Urothelium cell line (cell line): ENCODE measurements at regions not wholly inside any gene's neighbourhood (a gene's known extent, or its start where the extent isn't known, plus 50 kb on each side); places are given as distances from the start of the nearest gene placed in this dataset.
"Not testable (repeated sequence)": the region's sequence is repeated elsewhere in the genome, so short reads cannot be mapped to it uniquely, and the experiment has no call there.

Experiments used
- DNase-seq: peaks from one replicate; pipeline ENCODE4 v3.0.0; 2011; ENCODE audit warnings: low spot score, mixed read lengths
- FAIRE-seq: peaks from 2 replicates; lab custom pipeline; 2011; peaks lifted over from hg19 to GRCh38; lab: Jason Lieb, UNC

- no peak for DNase-seq
- FAIRE-seq, result no peak
Observed at GRCh38 chr15:69701198-69701597, 248.6 kb downstream of the RPLP1 start.

- no peak for FAIRE-seq
- no peak for DNase-seq
Observed at GRCh38 chr15:69703532-69704187, 251.0 kb downstream of the RPLP1 start.

GRCh38 chr15:69704229-69704628 is 251.6 kb downstream of the RPLP1 start:
- FAIRE-seq (peak; percentile 35), DNase-seq (no peak)

GRCh38 chr15:69704700-69705099 is 252.1 kb downstream of the RPLP1 start:
- FAIRE-seq (no peak), DNase-seq (no peak)

- no peak for FAIRE-seq
- DNase-seq, result no peak
Observed at GRCh38 chr15:69706353-69707097, 253.9 kb downstream of the RPLP1 start.

GRCh38 chr15:69707241-69707640 is 254.6 kb downstream of the RPLP1 start:
- DNase-seq, FAIRE-seq: not testable (repeated sequence)

- not testable (repeated sequence) for FAIRE-seq, DNase-seq
Observed at GRCh38 chr15:69708436-69709122, 256.0 kb downstream of the RPLP1 start.

GRCh38 chr15:69712991-69713390 is 260.4 kb downstream of the RPLP1 start:
- FAIRE-seq (peak; percentile 46), DNase-seq (no peak)

- FAIRE-seq (peak; percentile 82), DNase-seq (peak; percentile 79)
Observed at GRCh38 chr15:69713726-69714559, 261.3 kb downstream of the RPLP1 start.

GRCh38 chr15:69715210-69715609 is 262.6 kb downstream of the RPLP1 start:
- no peak for DNase-seq
- peak; percentile 23 for FAIRE-seq

GRCh38 chr15:69718436-69718835 is 265.8 kb downstream of the RPLP1 start:
- DNase-seq (no peak), FAIRE-seq (no peak)

- FAIRE-seq, result no peak
- DNase-seq, result no peak
Observed at GRCh38 chr15:69718916-69719315, 266.3 kb downstream of the RPLP1 start.

- no peak for DNase-seq
- FAIRE-seq, result no peak
Observed at GRCh38 chr15:69719527-69720240, 267.1 kb downstream of the RPLP1 start.

GRCh38 chr15:69720536-69720935 is 267.9 kb downstream of the RPLP1 start:
- FAIRE-seq (no peak), DNase-seq (no peak)

- no peak for FAIRE-seq
- no peak for DNase-seq
Observed at GRCh38 chr15:69722924-69723323, 270.3 kb downstream of the RPLP1 start.

- DNase-seq, result no peak
- FAIRE-seq, result no peak
Observed at GRCh38 chr15:69723404-69724096, 270.9 kb downstream of the RPLP1 start.

GRCh38 chr15:69724333-69724732 is 271.7 kb downstream of the RPLP1 start:
- no peak for DNase-seq
- FAIRE-seq, result no peak

GRCh38 chr15:69725275-69725674 is 272.7 kb downstream of the RPLP1 start:
- no peak for FAIRE-seq
- no peak for DNase-seq

GRCh38 chr15:69725957-69726356 is 273.3 kb downstream of the RPLP1 start:
- no peak for DNase-seq
- FAIRE-seq, result no peak
